ENCODE measurements at regions not wholly inside any gene's neighbourhood (a gene's known extent, or its start where the extent isn't known, plus 50 kb on each side); places are given as distances from the start of the nearest gene placed in this dataset.

GRCh38 chr4:107164962-107165475, 128.9 kb upstream of the DKK2 start:
- DNase-seq (ENCODE audit: low read depth in 1 of 2, low spot score in 1 of 2), result no peak

DNA sequence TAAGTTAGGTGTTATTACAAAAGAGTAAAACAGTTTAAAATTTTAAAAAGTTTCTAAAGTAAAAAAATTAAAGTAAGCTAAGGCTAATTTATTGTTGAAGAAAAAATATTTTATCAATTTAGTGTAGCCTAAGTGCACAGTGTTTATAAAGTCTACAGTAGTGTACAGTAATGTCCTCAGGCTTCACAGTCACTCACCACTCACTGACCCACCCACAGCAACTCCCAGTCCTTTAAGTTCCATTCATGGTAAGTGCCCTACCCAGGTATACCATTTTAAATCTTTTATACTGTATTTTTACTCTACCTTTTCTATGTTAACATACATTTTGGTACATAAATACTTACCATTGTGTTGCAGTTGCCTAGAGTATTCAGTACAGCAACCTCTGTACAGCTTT, 120.3 kb upstream of the DKK2 start:
- H3K27ac ChIP-seq (replicated peaks), result no peak overlapping the region
- no peak overlapping the region for H3K4me3 ChIP-seq (replicated peaks; ENCODE audit: insufficient read depth, low read length)
- H3K27me3 ChIP-seq (ENCODE audit: insufficient read depth, poor library complexity, severe bottlenecking), result no peaks in the 10 kb centered on the region
- no peak for DNase-seq (ENCODE audit: low read depth in 1 of 2, low spot score in 1 of 2)
- TF ChIP-seq POLR2AphosphoS5 (IDR thresholded peaks at IDR 0.05; ENCODE audit: low read depth) (no peak), REST (IDR thresholded peaks at IDR 0.05; ENCODE audit: insufficient replicate concordance, low read depth) (no peak), GABPA (IDR thresholded peaks at IDR 0.05; ENCODE audit: low read depth) (no peak), CTCF (IDR thresholded peaks at IDR 0.05; ENCODE audit: insufficient read depth, low read length) (no peak), SPI1 (IDR thresholded peaks at IDR 0.05; ENCODE audit: borderline replicate concordance, low read depth) (no peak)

More at GRCh38 chr4:107164962-107165475, 128.9 kb upstream of the DKK2 start:
- no peak for TF ChIP-seq GABPA (IDR thresholded peaks at IDR 0.05; ENCODE audit: low read depth)
- no peak for TF ChIP-seq SPI1 (IDR thresholded peaks at IDR 0.05; ENCODE audit: borderline replicate concordance, low read depth)
- no peak for TF ChIP-seq POLR2AphosphoS5 (IDR thresholded peaks at IDR 0.05; ENCODE audit: low read depth)
- TF ChIP-seq CTCF (IDR thresholded peaks at IDR 0.05; ENCODE audit: insufficient read depth, low read length), result no peak
- TF ChIP-seq REST (IDR thresholded peaks at IDR 0.05; ENCODE audit: insufficient replicate concordance, low read depth), result no peak
- H3K27ac ChIP-seq (replicated peaks), result no peak overlapping the region
- H3K4me3 ChIP-seq (replicated peaks; ENCODE audit: insufficient read depth, low read length), result no peak overlapping the region
- H3K27me3 ChIP-seq (ENCODE audit: insufficient read depth, poor library complexity, severe bottlenecking), result no peaks in the 10 kb centered on the region

GRCh38 chr4:107155366-107155765, 119.3 kb upstream of the DKK2 start:
- Histone ChIP-seq H3K27ac (replicated peaks) (no peak overlapping the region), H3K27me3 (ENCODE audit: insufficient read depth, poor library complexity, severe bottlenecking) (no peaks in the 10 kb centered on the region), H3K4me3 (replicated peaks; ENCODE audit: insufficient read depth, low read length) (no peak overlapping the region)
- TF ChIP-seq GABPA (IDR thresholded peaks at IDR 0.05; ENCODE audit: low read depth) (no peak), CTCF (IDR thresholded peaks at IDR 0.05; ENCODE audit: insufficient read depth, low read length) (no peak), REST (IDR thresholded peaks at IDR 0.05; ENCODE audit: insufficient replicate concordance, low read depth) (no peak), POLR2AphosphoS5 (IDR thresholded peaks at IDR 0.05; ENCODE audit: low read depth) (no peak), SPI1 (IDR thresholded peaks at IDR 0.05; ENCODE audit: borderline replicate concordance, low read depth) (no peak)
- DNase-seq (ENCODE audit: low read depth in 1 of 2, low spot score in 1 of 2), result no peak
